GM12891 (cell line): ENCODE measurements at regions not wholly inside any gene's neighbourhood (a gene's known extent, or its start where the extent isn't known, plus 50 kb on each side); places are given as distances from the start of the nearest gene placed in this dataset.

ENCODE experiments used
- PAX5 ChIP-seq: IDR thresholded peaks from 2 replicates; pipeline ENCODE4 v1.6.1; 2011; ENCODE audit warnings: low read length, moderate library complexity, mild to moderate bottlenecking; ENCODE audit not compliant: insufficient read depth, severe bottlenecking
- POLR2A ChIP-seq: IDR thresholded peaks from 2 replicates; pipeline ENCODE4 v1.6.1; 2011; ENCODE audit warnings: low read depth, low read length, control low read depth
- POLR2AphosphoS5 ChIP-seq: IDR thresholded peaks from 2 replicates; pipeline ENCODE4 v1.6.1; 2011; ENCODE audit warnings: low read depth, low read length, control low read depth
- SPI1 ChIP-seq: IDR thresholded peaks from 2 replicates; pipeline ENCODE4 v1.6.1; 2011; ENCODE audit warnings: low read depth, low read length, control low read depth

- no peak for TF ChIP-seq POLR2AphosphoS5
- TF ChIP-seq PAX5: no peak
- TF ChIP-seq SPI1: no peak
- TF ChIP-seq POLR2A: no peak
Measured at GRCh38 chr6:92497281-92497680, 922.1 kb downstream of the EPHA7 start.
